Prostate gland (tissue), 2 donors: ENCODE measurements at regions not wholly inside any gene's neighbourhood (a gene's known extent, or its start where the extent isn't known, plus 50 kb on each side); places are given as distances from the start of the nearest gene placed in this dataset.

Source experiments
- CTCF ChIP-seq, 4 experiments: fragments of 200-600 bp in 2 of 4; fragments of 450-650 bp in 2 of 4; sonication (generic) in 2 of 4; IDR thresholded peaks; 1 replicate in 3 of 4; 2 replicates in 1 of 4; pipeline ENCODE4 v1.5.1; 2016 to 2019; ENCODE audit warnings: antibody characterized with exemption in 4 of 4, mild to moderate bottlenecking in 2 of 4, moderate library complexity in 2 of 4
- POLR2A ChIP-seq: fragments of 450-650 bp; IDR thresholded peaks from one replicate; pipeline ENCODE4 v1.6.1; 2016; ENCODE audit warnings: antibody characterized with exemption, mild to moderate bottlenecking

- TF ChIP-seq CTCF (IDR thresholded peaks at IDR 0.05) (no peak), POLR2A (no peak)
These were observed 578.5 kb downstream of the BNC2 start for GRCh38 chr9:16291921-16292320.
